ENCODE measurements at regions not wholly inside any gene's neighbourhood (a gene's known extent, or its start where the extent isn't known, plus 50 kb on each side); places are given as distances from the start of the nearest gene placed in this dataset.

- TF ChIP-seq EZH2 (IDR thresholded peaks at IDR 0.05), result no peak
- TF ChIP-seq CTCF (IDR thresholded peaks at IDR 0.05), result peak; percentile 52
Measured at GRCh38 chr1:30353637-30354036, 369.7 kb downstream of the MATN1 start.

Data from neural progenitor cell (in vitro differentiated cells).